ENCODE measurements at regions not wholly inside any gene's neighbourhood (a gene's known extent, or its start where the extent isn't known, plus 50 kb on each side); places are given as distances from the start of the nearest gene placed in this dataset.

GRCh38 chr4:173935622-173936405, 347.7 kb downstream of the FBXO8 start:
- no peak overlapping the region for H3K4me3 ChIP-seq (ENCODE audit: low read depth, low read length)
- peaks cover 77% of the 10 kb centered on the region for H3K4me1 ChIP-seq
- TF ChIP-seq CTCF (IDR thresholded peaks at IDR 0.05; ENCODE audit: low read depth, low read length) = no peak
- no peaks in the 10 kb centered on the region for H3K9me3 ChIP-seq
- DNase-seq = no peak
- H3K36me3 ChIP-seq = no peaks in the 10 kb centered on the region
- no peaks in the 10 kb centered on the region for H3K27me3 ChIP-seq

DNA sequence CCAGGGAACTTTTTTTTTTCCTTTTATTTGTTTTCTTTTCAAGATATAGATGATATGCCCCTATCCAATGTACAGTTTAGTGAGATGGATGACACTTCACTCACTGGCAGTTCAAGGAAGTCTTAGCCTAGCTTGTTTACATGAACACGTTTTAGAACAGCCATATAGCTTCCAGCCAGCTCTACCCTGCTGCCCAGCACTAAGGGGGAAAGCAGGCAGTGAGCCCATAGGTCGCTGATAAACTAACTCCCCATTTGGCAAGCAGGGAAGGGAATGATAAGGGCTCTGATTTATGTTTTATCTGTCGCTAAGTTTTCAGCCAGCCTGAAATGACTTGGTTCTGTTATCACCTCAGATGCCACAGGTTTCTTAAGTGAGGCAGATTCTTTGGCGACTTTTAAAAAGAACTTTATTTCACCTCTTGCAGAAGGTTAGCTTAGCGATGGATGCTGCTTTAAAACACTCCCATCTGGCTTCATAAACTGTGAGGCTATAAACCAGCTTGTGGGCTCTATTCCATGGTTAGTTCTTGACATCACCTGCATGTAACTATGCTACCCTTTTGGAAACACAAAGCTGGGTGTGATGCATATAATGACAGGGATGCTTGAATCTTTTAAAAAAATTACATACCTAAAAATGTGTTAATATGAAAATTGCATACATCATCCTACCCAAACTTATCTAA, 348.4 kb downstream of the FBXO8 start:
- Histone ChIP-seq H3K4me3 (ENCODE audit: low read depth, low read length) (no peak overlapping the region), H3K4me1 (peaks cover 72% of the 10 kb centered on the region), H3K36me3 (no peaks in the 10 kb centered on the region), H3K9me3 (no peaks in the 10 kb centered on the region), H3K27me3 (no peaks in the 10 kb centered on the region)
- peak; percentile 74 for DNase-seq
- no peak for TF ChIP-seq CTCF (IDR thresholded peaks at IDR 0.05; ENCODE audit: low read depth, low read length)

- Histone ChIP-seq H3K9me3 (no peaks in the 10 kb centered on the region), H3K4me1 (peaks cover 76% of the 10 kb centered on the region), H3K4me3 (ENCODE audit: low read depth, low read length) (no peak overlapping the region), H3K27me3 (no peaks in the 10 kb centered on the region), H3K36me3 (no peaks in the 10 kb centered on the region)
- no peak for TF ChIP-seq CTCF (IDR thresholded peaks at IDR 0.05; ENCODE audit: low read depth, low read length)
- no peak for DNase-seq
Observed at GRCh38 chr4:173934201-173934600, 349.3 kb downstream of the FBXO8 start.

DNA sequence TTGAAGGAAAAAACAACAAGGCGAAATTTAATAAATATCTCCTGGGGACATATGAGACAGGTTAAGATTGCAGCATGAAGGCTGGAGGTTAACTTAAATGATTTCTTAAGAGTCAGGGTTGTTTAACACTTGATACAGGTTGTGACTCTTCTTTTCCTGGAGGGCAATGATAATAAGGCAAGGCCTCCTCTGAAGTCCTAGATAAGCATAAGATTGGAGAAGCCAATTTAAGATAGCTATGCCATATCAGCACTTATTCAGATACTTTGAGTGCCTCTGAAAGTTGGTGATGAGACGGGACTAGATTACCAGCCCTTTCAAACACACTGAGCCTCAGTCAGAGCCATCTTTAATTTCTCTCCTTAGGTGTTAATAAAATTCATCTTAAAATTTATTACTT, 350.8 kb downstream of the FBXO8 start:
- peaks cover 76% of the 10 kb centered on the region for H3K4me1 ChIP-seq
- peaks cover 3% of the 10 kb centered on the region; the same call in 1 of the 2 replicates for H3K36me3 ChIP-seq
- no peak overlapping the region for H3K4me3 ChIP-seq (ENCODE audit: low read depth, low read length)
- no peaks in the 10 kb centered on the region for H3K27me3 ChIP-seq
- no peak for TF ChIP-seq CTCF (IDR thresholded peaks at IDR 0.05; ENCODE audit: low read depth, low read length)
- H3K9me3 ChIP-seq = no peaks in the 10 kb centered on the region
- DNase-seq = no peak

DNA sequence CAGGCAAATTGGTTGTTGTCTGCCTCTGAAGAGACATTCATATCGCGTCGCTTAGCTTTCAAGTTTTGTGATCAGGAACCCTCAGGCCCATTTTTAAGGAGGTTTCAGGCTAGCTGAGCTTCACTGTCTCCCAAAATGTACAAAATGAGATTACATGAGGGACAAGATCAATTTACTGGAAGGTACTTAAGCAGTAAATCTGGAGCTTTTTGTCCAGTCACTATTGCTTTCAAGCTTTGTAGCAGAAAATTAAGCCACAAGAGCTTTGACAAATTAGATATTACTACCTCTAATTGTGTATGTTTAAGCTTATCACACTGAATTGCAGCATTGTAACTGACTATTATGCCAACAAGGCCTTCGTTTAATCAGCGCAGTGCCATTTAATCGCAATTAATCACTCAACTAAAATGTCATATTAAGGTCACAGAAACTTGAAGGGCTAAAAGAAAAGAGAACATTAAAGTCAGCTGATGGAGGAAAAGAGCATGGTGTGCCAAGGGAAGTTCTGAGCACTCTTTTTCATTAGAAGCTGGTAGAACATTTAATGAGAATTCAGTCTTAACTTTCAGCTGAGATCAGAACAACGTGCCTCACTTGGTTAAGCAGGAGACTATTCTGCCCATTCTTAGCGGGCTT, 353.0 kb downstream of the FBXO8 start:
- peak; percentile 78 for DNase-seq
- Histone ChIP-seq H3K27me3 (no peaks in the 10 kb centered on the region), H3K36me3 (peaks cover 13% of the 10 kb centered on the region), H3K4me3 (ENCODE audit: low read depth, low read length) (no peak overlapping the region), H3K9me3 (no peaks in the 10 kb centered on the region), H3K4me1 (peaks cover 60% of the 10 kb centered on the region)
- TF ChIP-seq CTCF (IDR thresholded peaks at IDR 0.05; ENCODE audit: low read depth, low read length) = no peak

Data from BE2C (cell line).